ENCODE measurements at regions not wholly inside any gene's neighbourhood (a gene's known extent, or its start where the extent isn't known, plus 50 kb on each side); places are given as distances from the start of the nearest gene placed in this dataset.

DNA sequence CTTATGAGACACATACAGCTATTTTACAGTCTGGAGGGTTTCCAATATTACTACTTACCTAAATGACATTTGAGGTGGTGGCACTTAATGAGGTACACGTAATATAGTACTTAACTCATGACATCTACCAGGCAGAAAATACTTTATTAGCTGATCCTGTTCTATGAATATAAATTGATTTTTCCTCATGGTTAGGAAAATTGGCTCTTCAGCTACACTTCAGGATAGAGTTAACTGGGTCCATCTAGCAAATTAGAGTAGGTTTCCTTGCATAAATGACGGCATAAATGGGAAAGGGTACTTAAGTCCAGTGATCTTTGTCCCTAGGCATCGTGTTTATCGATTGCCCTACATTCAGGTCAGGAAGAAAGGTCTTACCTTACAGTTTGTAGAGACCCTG is 988.8 kb upstream of the TMPRSS15 start:
- TF ChIP-seq, protein P1, sequence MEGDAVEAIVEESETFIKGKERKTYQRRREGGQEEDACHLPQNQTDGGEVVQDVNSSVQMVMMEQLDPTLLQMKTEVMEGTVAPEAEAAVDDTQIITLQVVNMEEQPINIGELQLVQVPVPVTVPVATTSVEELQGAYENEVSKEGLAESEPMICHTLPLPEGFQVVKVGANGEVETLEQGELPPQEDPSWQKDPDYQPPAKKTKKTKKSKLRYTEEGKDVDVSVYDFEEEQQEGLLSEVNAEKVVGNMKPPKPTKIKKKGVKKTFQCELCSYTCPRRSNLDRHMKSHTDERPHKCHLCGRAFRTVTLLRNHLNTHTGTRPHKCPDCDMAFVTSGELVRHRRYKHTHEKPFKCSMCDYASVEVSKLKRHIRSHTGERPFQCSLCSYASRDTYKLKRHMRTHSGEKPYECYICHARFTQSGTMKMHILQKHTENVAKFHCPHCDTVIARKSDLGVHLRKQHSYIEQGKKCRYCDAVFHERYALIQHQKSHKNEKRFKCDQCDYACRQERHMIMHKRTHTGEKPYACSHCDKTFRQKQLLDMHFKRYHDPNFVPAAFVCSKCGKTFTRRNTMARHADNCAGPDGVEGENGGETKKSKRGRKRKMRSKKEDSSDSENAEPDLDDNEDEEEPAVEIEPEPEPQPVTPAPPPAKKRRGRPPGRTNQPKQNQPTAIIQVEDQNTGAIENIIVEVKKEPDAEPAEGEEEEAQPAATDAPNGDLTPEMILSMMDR (IDR thresholded peaks at IDR 0.05), result no peak
- TF ChIP-seq POLR2A (IDR thresholded peaks at IDR 0.05) (no peak), EP300 (IDR thresholded peaks at IDR 0.05) (no peak)
